Neural progenitor cell (in vitro differentiated cells): ENCODE measurements at regions not wholly inside any gene's neighbourhood (a gene's known extent, or its start where the extent isn't known, plus 50 kb on each side); places are given as distances from the start of the nearest gene placed in this dataset.

Experiments
- DNase-seq: peaks from one replicate; pipeline ENCODE4 v3.0.0-alpha.2; 2016; ENCODE audit warnings: low spot score
- H2AFZ ChIP-seq: fragments of 200-600 bp; sonication (generic); replicated peaks from 2 replicates; pipeline ENCODE4 v1.6.1; 2016; ENCODE audit warnings: antibody characterized with exemption
- H3F3A ChIP-seq: fragments of 200-600 bp; sonication (generic); 2 replicates; pipeline ENCODE4 v1.6.1; 2016; ENCODE audit warnings: antibody characterized with exemption, low read depth
- H3K27ac ChIP-seq: fragments of 200-600 bp; sonication (generic); 2 replicates; pipeline ENCODE4 v1.5.1; 2016; ENCODE audit warnings: mild to moderate bottlenecking
- H3K27me3 ChIP-seq: fragments of 200-600 bp; sonication (generic); 2 replicates; pipeline ENCODE4 v1.6.1; 2016; ENCODE audit warnings: mild to moderate bottlenecking, moderate library complexity
- H3K36me3 ChIP-seq: fragments of 200-600 bp; sonication (generic); 2 replicates; pipeline ENCODE4 v1.5.1; 2016
- H3K4me1 ChIP-seq: fragments of 200-600 bp; sonication (generic); 2 replicates; pipeline ENCODE4 v1.6.1; 2016; ENCODE audit warnings: mixed run types
- H3K4me2 ChIP-seq: fragments of 200-600 bp; sonication (generic); 2 replicates; pipeline ENCODE4 v1.6.1; 2016
- H3K4me3 ChIP-seq: fragments of 200-600 bp; sonication (generic); 2 replicates; pipeline ENCODE4 v1.5.1; 2016
- H3K79me2 ChIP-seq: fragments of 200-600 bp; sonication (generic); 2 replicates; pipeline ENCODE4 v1.6.1; 2016; ENCODE audit warnings: low read depth
- H3K9ac ChIP-seq: fragments of 200-600 bp; sonication (generic); 2 replicates; pipeline ENCODE4 v1.6.1; 2016
- H3K9me3 ChIP-seq: fragments of 200-600 bp; sonication (generic); 2 replicates; pipeline ENCODE4 v1.5.1; 2016; ENCODE audit warnings: low read depth
- H4K20me1 ChIP-seq: fragments of 200-600 bp; sonication (generic); 2 replicates; pipeline ENCODE4 v1.6.1; 2016; ENCODE audit warnings: low read depth
- H3K27ac Mint-ChIP-seq: 3 replicates; pipeline ENCODE4 v1.8.0; 2021; ENCODE audit warnings: mixed read lengths
- H3K27me3 Mint-ChIP-seq: 2 replicates; pipeline ENCODE4 v1.8.0; 2022; ENCODE audit warnings: low read depth, mild to moderate bottlenecking, inconsistent platforms, moderate library complexity, mixed read lengths; ENCODE audit not compliant: insufficient read depth
- H3K36me3 Mint-ChIP-seq: 3 replicates; pipeline ENCODE4 v1.8.0; 2021; ENCODE audit warnings: mixed read lengths
- H3K4me1 Mint-ChIP-seq: 3 replicates; pipeline ENCODE4 v1.8.0; 2021; ENCODE audit warnings: mixed read lengths
- H3K4me3 Mint-ChIP-seq: 3 replicates; pipeline ENCODE4 v1.8.0; 2021; ENCODE audit warnings: mild to moderate bottlenecking, moderate library complexity, mixed read lengths
- H3K9me3 Mint-ChIP-seq: 3 replicates; pipeline ENCODE4 v1.8.0; 2020; ENCODE audit warnings: mixed read lengths
- EZH2 ChIP-seq: fragments of 200-600 bp; sonication (generic); IDR thresholded peaks from 2 replicates; pipeline ENCODE4 v1.6.1; 2017; ENCODE audit warnings: antibody characterized with exemption, mild to moderate bottlenecking, moderate library complexity
- EZH2phosphoT487 ChIP-seq: fragments of 200-600 bp; sonication (generic); IDR thresholded peaks from 2 replicates; pipeline ENCODE4 v1.6.1; 2017; ENCODE audit warnings: antibody characterized with exemption
- TF ChIP-seq, protein P1 (sequence below): fragments of 200-600 bp; sonication (generic); IDR thresholded peaks from 2 replicates; pipeline ENCODE4 v1.5.1; 2017; ENCODE audit warnings: antibody characterized with exemption, mild to moderate bottlenecking

DNA sequence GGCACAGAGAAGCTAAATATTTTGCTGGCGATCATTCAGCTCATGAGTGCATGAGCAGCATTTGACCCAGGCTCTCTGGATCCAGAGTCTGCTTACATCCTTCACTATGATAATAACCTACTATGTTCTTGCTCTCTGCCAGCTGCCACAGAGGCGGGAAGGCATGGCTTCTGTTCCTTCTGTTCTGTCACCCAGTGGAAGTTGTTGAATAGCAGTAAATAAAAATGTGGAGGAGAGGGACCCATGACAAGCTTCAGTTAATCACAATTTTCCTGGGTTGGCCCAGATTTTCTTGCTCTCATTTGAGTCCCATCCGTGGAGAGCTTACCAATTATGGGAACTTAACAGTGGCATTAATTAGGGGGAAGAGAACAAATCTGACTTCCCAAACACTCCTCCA lies 250.1 kb upstream of the NOCT start:
- Histone ChIP-seq H3K27me3 (no peaks in the 10 kb centered on the region), H4K20me1 (no peaks in the 10 kb centered on the region), H2AFZ (no peak overlapping the region), H3K79me2 (no peaks in the 10 kb centered on the region), H3K27ac (no peak overlapping the region), H3K9me3 (no peaks in the 10 kb centered on the region), H3K4me3 (no peak overlapping the region), H3K4me1 (no peaks in the 10 kb centered on the region), H3K36me3 (no peaks in the 10 kb centered on the region), H3F3A (no peaks in the 10 kb centered on the region), H3K4me2 (no peak overlapping the region), H3K9ac (no peak overlapping the region)
- TF ChIP-seq EZH2 (no peak), EZH2phosphoT487 (no peak)
- Mint-ChIP-seq H3K36me3 (no peaks in the 10 kb centered on the region), H3K27me3 (peaks cover 3% of the 10 kb centered on the region), H3K9me3 (no peaks in the 10 kb centered on the region), H3K4me1 (no peaks in the 10 kb centered on the region), H3K27ac (no peak overlapping the region), H3K4me3 (no peak overlapping the region)
- no peak for DNase-seq

DNA sequence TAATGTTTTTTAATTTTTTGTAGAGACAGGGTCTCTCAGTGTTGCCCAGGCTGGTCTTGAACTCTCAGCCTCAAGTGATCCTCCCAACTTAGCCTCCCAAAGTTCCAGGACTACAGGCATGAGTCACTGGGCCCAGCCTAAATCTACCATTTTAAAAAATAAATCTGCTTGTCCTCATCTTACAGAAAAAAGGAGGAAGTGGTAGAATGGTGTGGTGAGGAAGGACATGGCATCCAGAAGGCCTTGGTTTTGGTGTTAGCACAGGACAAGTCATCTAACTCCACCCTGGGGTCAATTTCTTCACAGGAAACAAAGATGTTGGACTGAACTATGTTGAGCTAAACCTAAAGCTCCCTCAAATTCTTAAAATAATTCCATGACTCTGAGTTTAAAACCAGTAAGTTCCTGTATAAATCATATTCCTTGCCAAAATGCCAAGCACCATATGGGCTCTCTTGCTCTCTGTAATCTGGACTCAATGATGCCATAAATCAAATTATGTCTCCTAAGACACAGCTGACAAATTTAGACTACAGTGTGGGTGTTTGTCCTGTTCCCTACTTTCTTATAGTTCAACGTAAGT lies 253.9 kb upstream of the NOCT start:
- Mint-ChIP-seq H3K36me3 (no peaks in the 10 kb centered on the region), H3K27me3 (peaks cover 3% of the 10 kb centered on the region)
- no peaks in the 10 kb centered on the region for H3K9me3 ChIP-seq

GRCh38 chr4:138759554-138759902 lies 256.1 kb upstream of the NOCT start:
- no peak for DNase-seq
- no peaks in the 10 kb centered on the region for H3F3A ChIP-seq
- H3K36me3 ChIP-seq = no peaks in the 10 kb centered on the region
- no peaks in the 10 kb centered on the region for H3K27me3 ChIP-seq
- no peak overlapping the region for H3K27ac ChIP-seq
- no peak overlapping the region for H3K4me2 ChIP-seq
- peaks cover 2% of the 10 kb centered on the region for H3K4me1 Mint-ChIP-seq
- H3K4me3 ChIP-seq = no peak overlapping the region
- peak overlapping the region; percentile 30 for H2AFZ ChIP-seq
- no peak overlapping the region for H3K9ac ChIP-seq
- H3K27me3 Mint-ChIP-seq = no peaks in the 10 kb centered on the region
- no peaks in the 10 kb centered on the region for H3K79me2 ChIP-seq
- no peaks in the 10 kb centered on the region for H3K9me3 ChIP-seq
- no peak overlapping the region for H3K4me3 Mint-ChIP-seq
- no peaks in the 10 kb centered on the region for H4K20me1 ChIP-seq
- no peaks in the 10 kb centered on the region for H3K36me3 Mint-ChIP-seq
- TF ChIP-seq, protein P1, sequence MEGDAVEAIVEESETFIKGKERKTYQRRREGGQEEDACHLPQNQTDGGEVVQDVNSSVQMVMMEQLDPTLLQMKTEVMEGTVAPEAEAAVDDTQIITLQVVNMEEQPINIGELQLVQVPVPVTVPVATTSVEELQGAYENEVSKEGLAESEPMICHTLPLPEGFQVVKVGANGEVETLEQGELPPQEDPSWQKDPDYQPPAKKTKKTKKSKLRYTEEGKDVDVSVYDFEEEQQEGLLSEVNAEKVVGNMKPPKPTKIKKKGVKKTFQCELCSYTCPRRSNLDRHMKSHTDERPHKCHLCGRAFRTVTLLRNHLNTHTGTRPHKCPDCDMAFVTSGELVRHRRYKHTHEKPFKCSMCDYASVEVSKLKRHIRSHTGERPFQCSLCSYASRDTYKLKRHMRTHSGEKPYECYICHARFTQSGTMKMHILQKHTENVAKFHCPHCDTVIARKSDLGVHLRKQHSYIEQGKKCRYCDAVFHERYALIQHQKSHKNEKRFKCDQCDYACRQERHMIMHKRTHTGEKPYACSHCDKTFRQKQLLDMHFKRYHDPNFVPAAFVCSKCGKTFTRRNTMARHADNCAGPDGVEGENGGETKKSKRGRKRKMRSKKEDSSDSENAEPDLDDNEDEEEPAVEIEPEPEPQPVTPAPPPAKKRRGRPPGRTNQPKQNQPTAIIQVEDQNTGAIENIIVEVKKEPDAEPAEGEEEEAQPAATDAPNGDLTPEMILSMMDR = no peak
- no peak for TF ChIP-seq EZH2
- TF ChIP-seq EZH2phosphoT487 = no peak
- peaks cover 4% of the 10 kb centered on the region for H3K4me1 ChIP-seq
- no peak overlapping the region for H3K27ac Mint-ChIP-seq
- H3K9me3 Mint-ChIP-seq = no peaks in the 10 kb centered on the region

More for the DNA sequence above, 253.9 kb upstream of the NOCT start:
- H3K4me3 Mint-ChIP-seq = no peak overlapping the region
- no peak overlapping the region for H3K27ac ChIP-seq
- H3K4me1 ChIP-seq = peaks cover 4% of the 10 kb centered on the region
- peaks cover 2% of the 10 kb centered on the region for H3K4me1 Mint-ChIP-seq
- TF ChIP-seq EZH2phosphoT487 (no peak), EZH2 (no peak)
- TF ChIP-seq, protein P1 = no peak
- no peaks in the 10 kb centered on the region for H3F3A ChIP-seq
- no peaks in the 10 kb centered on the region for H3K36me3 ChIP-seq
- H3K4me3 ChIP-seq = no peak overlapping the region
- no peaks in the 10 kb centered on the region for H3K27me3 ChIP-seq
- H4K20me1 ChIP-seq = no peaks in the 10 kb centered on the region
- DNase-seq = no peak
- H2AFZ ChIP-seq = no peak overlapping the region
- no peak overlapping the region for H3K4me2 ChIP-seq
- H3K9ac ChIP-seq = no peak overlapping the region
- no peaks in the 10 kb centered on the region for H3K9me3 Mint-ChIP-seq
- H3K27ac Mint-ChIP-seq = no peak overlapping the region
- no peaks in the 10 kb centered on the region for H3K79me2 ChIP-seq

- Histone ChIP-seq H3K4me2 (no peak overlapping the region), H3K9me3 (no peaks in the 10 kb centered on the region), H2AFZ (peak overlapping the region; percentile 61), H3K27ac (no peak overlapping the region), H3K79me2 (no peaks in the 10 kb centered on the region), H3K9ac (no peak overlapping the region), H3K4me1 (peaks cover 4% of the 10 kb centered on the region), H3K27me3 (no peaks in the 10 kb centered on the region), H3F3A (no peaks in the 10 kb centered on the region), H3K36me3 (no peaks in the 10 kb centered on the region), H4K20me1 (no peaks in the 10 kb centered on the region), H3K4me3 (no peak overlapping the region)
- Mint-ChIP-seq H3K36me3 (no peaks in the 10 kb centered on the region), H3K27ac (no peak overlapping the region), H3K9me3 (no peaks in the 10 kb centered on the region), H3K4me3 (no peak overlapping the region), H3K27me3 (no peaks in the 10 kb centered on the region), H3K4me1 (peaks cover 2% of the 10 kb centered on the region)
- TF ChIP-seq EZH2 (no peak), EZH2phosphoT487 (no peak)
- TF ChIP-seq, protein P1 = no peak
- DNase-seq = no peak
Measured at GRCh38 chr4:138758876-138759553, 256.6 kb upstream of the NOCT start.
